Breast epithelium (tissue), 3 donors: ENCODE measurements at regions not wholly inside any gene's neighbourhood (a gene's known extent, or its start where the extent isn't known, plus 50 kb on each side); places are given as distances from the start of the nearest gene placed in this dataset.

ENCODE experiments used
- POLR2A ChIP-seq: fragments of 450-650 bp; IDR thresholded peaks from one replicate; pipeline ENCODE4 v1.6.1; 2016; ENCODE audit warnings: antibody characterized with exemption, mild to moderate bottlenecking, moderate library complexity
- TF ChIP-seq, protein P1 (sequence below), 3 donors: fragments of 450-650 bp; IDR thresholded peaks; one replicate each; pipeline ENCODE4 v1.5.1; 2016 to 2017; ENCODE audit warnings: antibody characterized with exemption in 3 of 3, mild to moderate bottlenecking in 3 of 3, moderate library complexity in 3 of 3

DNA sequence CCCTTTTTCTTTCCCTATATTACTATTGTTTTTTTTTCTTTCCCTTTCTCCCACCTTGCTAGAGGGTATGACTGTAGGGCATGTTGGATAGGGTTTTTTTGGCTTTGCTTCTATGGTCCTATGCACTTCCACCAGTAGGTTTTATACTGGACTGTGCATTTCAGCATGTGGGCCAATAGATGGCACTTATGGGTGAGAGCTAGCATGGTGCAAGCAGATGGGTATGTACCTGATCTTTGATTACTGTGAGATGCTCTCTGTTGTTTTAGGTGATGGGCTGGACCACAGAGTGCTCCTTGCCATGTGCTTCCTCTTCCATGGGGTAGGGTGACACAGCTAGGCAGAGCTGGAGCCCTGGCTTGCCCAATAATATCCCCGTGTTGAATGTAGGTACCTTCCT, 128.5 kb upstream of the CHD6 start:
- no peak for TF ChIP-seq POLR2A
- TF ChIP-seq, protein P1, sequence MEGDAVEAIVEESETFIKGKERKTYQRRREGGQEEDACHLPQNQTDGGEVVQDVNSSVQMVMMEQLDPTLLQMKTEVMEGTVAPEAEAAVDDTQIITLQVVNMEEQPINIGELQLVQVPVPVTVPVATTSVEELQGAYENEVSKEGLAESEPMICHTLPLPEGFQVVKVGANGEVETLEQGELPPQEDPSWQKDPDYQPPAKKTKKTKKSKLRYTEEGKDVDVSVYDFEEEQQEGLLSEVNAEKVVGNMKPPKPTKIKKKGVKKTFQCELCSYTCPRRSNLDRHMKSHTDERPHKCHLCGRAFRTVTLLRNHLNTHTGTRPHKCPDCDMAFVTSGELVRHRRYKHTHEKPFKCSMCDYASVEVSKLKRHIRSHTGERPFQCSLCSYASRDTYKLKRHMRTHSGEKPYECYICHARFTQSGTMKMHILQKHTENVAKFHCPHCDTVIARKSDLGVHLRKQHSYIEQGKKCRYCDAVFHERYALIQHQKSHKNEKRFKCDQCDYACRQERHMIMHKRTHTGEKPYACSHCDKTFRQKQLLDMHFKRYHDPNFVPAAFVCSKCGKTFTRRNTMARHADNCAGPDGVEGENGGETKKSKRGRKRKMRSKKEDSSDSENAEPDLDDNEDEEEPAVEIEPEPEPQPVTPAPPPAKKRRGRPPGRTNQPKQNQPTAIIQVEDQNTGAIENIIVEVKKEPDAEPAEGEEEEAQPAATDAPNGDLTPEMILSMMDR (IDR thresholded peaks at IDR 0.05), result no peak
